ENCODE measurements at regions not wholly inside any gene's neighbourhood (a gene's known extent, or its start where the extent isn't known, plus 50 kb on each side); places are given as distances from the start of the nearest gene placed in this dataset.

DNA sequence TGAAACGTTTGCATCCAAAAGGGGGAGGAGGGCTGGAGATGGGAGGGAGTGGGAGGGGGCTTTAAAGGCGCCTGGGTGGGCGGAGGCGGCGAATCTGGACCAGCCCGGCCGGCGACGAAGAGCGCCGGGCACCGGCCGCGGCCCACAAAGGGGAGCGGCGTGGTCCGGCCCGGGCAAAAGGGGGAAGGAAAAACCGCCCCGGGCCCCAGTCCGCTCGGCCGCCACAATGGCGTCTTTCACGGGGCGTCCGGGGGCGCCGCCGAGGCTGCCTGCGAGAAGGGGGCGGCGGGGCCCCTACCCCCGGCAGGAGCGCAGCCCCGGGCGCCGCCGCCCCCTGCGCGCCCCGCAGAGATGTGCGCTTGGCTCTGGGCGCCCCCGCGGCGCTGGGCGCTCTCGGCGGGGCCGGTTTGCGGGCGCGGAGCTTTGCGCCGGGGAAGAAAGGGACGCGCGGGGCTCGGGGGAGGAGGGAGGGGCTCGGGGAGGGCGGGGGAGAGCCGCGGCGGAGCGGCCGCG, 108.1 kb upstream of the KCTD1 start:
- Mint-ChIP-seq H3K4me1 (peaks cover 5% of the 10 kb centered on the region), H3K27ac (no peak overlapping the region), H3K4me3 (no peak overlapping the region), H3K36me3 (ENCODE audit: low read depth) (peaks cover 7% of the 10 kb centered on the region), H3K9me3 (no peaks in the 10 kb centered on the region), H3K27me3 (peaks cover 55% of the 10 kb centered on the region)
- no peak for ATAC-seq (replicated peaks)

DNA sequence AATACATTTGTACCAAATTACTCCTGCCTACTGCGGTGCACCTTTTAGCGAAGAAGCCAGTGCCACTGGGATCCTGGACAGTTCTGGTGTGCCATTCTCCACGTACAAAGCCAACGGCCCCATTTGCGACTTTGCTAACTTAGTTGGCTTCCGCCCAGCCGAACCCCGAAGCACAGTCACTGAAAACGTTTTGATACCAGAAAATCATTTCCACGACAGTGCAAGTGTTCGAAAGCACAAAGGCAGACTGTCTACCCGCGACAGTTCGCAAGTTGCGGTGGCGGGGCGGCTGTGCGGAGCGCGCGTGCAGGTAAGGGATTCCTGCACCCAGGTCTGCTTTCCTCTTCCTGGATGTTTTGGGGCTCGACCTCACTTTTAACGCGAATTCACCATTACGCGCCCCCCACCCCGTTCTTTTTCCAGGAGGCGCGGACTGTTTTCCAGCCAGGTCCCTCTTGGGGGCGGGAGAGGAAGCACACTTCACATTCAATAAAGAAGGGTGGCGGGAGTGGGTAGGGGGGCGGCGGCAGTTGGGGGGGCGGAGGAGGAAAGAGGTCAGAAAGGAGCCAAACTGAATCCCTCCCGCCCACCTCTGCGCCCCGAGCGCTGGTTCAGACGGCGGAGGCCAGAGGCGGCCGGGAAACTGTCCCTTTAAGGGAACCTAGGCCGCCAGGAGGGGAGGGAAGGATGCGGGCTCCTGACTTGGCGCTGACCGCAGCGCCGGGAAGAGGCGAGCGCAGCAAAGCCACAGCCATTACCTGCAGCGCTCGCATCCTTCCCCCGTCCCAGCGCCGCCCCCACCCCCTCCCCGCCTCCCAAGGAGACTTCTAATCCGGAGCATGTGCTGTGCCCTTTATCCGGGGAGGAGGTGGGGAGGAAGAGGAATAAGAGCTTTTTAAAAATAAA, 107.4 kb upstream of the KCTD1 start:
- Mint-ChIP-seq H3K27me3 (peaks cover 60% of the 10 kb centered on the region), H3K36me3 (ENCODE audit: low read depth) (peaks cover 7% of the 10 kb centered on the region), H3K27ac (no peak overlapping the region), H3K4me3 (no peak overlapping the region), H3K9me3 (no peaks in the 10 kb centered on the region), H3K4me1 (peaks cover 5% of the 10 kb centered on the region)
- no peak for ATAC-seq (replicated peaks)

DNA sequence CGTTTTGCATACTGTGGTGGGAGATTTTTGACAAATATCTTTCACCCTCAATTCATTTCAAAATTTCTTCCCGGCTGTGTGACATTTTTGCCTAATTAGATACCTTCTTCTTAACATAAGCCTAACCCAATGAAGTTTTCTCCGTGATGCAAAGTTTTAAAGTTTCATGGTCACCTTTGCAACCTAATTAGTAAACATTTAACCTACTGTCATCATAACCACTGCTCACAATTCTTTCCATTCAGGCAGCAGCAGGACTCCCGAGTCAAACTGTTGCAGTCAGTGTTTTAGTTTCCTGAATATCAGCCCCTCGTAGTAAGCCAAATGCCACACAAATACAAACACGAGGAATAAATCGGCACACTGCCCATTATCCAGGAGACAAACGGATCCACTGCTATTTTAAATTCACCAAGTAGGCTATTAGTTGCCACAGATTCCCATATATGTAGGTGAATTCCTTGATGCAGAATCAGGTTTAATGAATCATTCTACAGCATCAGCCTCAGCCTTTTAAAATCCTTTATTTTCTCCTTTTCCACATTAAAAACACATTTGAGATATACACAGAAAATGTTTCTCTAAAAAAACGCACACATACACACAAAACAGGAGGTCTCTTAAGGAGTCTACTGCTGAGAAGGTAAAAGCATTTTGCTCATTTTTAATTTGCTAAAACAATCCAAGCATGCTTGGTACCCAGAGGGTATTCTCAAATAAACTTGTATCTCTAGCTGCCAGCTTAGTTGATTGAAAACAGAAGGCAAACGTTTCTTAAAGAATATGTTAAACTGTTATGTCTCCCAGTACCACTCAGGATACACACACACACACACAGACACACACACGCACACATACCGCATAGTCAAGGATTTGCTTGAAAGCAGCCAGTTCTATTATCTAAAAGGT, 106.5 kb upstream of the KCTD1 start:
- Mint-ChIP-seq H3K4me1 (peaks cover 5% of the 10 kb centered on the region), H3K36me3 (ENCODE audit: low read depth) (peaks cover 7% of the 10 kb centered on the region), H3K4me3 (no peak overlapping the region), H3K27me3 (peaks cover 66% of the 10 kb centered on the region), H3K27ac (no peak overlapping the region), H3K9me3 (no peaks in the 10 kb centered on the region)
- ATAC-seq (replicated peaks): no peak

DNA sequence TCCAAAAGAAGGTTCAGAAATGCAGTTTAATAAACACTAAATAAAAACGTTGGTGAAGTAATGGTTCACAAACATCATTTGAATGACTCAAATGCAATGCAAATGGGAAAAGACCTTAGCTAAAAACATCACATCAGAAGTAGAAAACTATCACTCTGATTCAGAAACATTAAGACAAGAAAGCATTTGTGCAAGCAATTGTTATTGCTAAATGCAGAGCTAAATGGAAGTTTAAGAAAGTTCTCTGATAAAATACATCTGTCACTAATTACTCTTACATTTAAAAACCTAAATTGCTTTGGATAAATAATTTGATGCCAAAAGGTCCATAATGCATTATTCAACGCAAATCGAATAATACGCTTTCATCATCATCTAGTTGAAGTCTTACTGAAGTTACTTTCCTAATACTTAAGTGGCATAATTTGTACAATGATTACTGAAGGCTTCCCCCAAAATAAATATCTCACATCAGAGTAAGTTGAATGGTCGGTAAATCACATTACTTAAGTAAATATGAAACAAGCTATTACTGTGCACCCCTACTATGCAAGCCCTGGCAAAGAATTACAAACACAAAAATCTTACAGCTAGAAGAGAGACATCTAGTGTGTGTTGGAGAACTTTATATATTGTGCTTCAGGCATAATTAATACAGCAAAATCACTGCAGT, 105.7 kb upstream of the KCTD1 start:
- H3K36me3 Mint-ChIP-seq (ENCODE audit: low read depth): peaks cover 7% of the 10 kb centered on the region
- peaks cover 5% of the 10 kb centered on the region for H3K4me1 Mint-ChIP-seq
- no peak overlapping the region for H3K4me3 Mint-ChIP-seq
- H3K27ac Mint-ChIP-seq: no peak overlapping the region
- H3K9me3 Mint-ChIP-seq: no peaks in the 10 kb centered on the region
- no peak for ATAC-seq (replicated peaks)
- peaks cover 63% of the 10 kb centered on the region for H3K27me3 Mint-ChIP-seq

DNA sequence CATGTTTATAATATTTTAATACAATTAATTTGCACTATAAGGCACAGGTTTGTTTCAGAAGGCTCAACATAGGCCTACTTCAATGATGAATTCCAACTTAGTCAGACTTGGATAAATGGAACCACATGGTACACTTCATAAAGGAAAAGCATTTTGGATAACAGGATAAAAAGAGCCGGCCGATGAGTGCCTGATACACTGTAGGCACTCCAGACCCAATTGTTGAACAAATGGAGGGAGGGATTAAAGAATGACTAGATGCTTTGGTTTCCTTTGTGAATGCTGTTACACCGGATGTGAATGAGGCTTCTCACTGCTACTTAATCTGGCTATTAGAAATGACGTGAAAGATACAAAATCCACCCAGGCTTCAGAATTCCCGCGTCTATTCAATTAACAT, 104.1 kb upstream of the KCTD1 start:
- Mint-ChIP-seq H3K4me3 (no peak overlapping the region), H3K4me1 (peaks cover 4% of the 10 kb centered on the region), H3K9me3 (no peaks in the 10 kb centered on the region), H3K27ac (no peak overlapping the region), H3K27me3 (peaks cover 48% of the 10 kb centered on the region), H3K36me3 (ENCODE audit: low read depth) (peaks cover 4% of the 10 kb centered on the region)
- ATAC-seq (replicated peaks): no peak

DNA sequence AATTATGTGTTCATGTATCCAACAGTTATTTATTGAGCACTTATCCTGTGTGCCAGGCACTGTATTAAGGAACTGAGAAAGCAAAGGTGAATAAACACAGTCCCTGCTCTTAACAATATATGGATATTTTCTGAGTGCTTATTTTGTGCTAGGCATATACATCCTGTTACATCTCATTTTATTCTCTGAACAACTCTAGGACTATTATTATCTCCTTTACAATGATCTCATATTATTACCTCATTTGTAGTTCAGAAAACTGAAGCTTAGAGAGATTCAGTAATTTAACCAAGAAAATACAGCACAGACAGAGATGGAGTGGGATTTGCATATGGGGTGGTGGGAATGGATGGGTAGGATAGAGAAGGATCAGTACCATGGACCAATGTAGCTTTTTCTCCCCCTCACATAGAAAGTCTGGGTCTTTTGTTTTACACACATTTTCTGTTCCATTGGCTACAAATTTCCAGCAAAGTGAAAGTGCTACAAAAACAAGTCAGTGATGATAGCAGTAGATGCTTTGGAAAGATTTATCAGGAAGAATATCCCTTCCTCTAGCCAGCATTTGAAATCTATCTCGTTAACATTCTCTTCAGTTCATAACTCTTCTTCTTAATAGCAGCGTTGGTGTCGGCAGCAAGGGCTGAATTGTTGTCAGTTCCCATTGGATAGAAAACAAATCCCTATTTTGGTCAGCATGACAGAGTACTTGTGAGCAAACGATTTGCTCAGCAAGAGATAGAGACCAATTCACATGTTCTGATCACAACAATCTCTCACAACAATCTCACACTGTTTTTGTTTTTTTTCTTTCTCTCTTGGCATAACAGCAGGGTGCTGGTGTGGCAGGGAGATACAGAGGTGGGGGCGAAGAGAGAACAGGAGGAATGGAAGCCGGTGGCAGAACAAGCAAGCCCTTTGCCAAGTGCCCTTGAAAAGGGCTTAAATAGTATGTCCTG, 102.2 kb upstream of the KCTD1 start:
- H3K9me3 Mint-ChIP-seq: no peaks in the 10 kb centered on the region
- ATAC-seq (replicated peaks): no peak

DNA sequence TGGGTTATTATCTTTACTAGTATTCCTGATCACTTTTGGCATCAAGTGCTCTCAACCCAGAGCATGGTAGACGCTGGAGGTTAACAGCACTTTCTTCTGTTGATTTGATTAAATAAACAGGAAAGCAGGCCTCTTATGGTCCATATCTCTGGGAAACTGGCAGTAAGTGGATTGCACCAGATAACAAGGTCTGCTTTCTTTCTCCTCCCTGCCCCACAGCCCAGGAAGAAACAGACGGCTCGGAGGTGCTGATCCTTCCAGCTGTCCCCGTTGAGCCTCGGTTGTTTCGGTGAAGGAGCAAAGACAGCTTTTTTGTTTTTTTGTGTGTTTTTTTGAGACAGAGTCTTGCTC, 100.8 kb upstream of the KCTD1 start:
- no peak for ATAC-seq (replicated peaks)
- Mint-ChIP-seq H3K9me3 (no peaks in the 10 kb centered on the region), H3K4me3 (no peak overlapping the region), H3K27me3 (peaks cover 30% of the 10 kb centered on the region), H3K4me1 (no peaks in the 10 kb centered on the region), H3K36me3 (ENCODE audit: low read depth) (no peaks in the 10 kb centered on the region), H3K27ac (no peak overlapping the region)

More for the DNA sequence above, 102.2 kb upstream of the KCTD1 start:
- Mint-ChIP-seq H3K4me1 (no peaks in the 10 kb centered on the region), H3K27ac (no peak overlapping the region), H3K4me3 (no peak overlapping the region), H3K36me3 (ENCODE audit: low read depth) (no peaks in the 10 kb centered on the region), H3K27me3 (peaks cover 43% of the 10 kb centered on the region)

DNA sequence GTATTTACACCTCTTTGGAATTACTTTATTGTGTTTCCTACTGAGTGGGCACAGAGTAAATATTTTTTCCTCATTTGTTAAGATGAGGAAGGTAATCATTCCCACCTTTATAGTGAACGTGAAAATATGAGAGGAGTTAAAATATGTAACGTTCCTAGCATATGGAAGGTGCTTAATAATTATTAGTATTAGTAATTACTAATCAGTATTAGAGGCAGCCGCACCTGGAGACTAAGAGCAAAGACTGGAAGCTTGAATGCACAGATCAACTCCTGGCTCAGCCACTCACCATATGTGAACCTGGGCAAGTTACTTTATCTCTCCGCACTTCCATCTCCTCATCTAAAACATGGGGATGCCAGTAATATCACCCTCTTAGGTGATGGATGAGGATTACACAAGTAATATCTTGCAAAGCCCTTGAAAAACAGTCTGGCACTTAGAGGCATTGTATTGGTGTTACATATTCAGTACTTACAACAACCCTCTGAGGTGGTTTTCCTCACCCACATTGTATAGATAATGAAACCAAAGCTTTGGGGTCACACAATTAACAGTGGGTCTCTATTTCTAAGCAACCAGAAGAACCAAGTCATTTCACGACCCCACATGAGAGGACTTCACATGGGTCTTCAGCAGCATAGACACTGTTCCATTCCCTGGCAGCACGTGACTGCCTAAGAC, 100.3 kb upstream of the KCTD1 start:
- no peak for ATAC-seq (replicated peaks)
- Mint-ChIP-seq H3K9me3 (no peaks in the 10 kb centered on the region), H3K4me3 (no peak overlapping the region), H3K27ac (no peak overlapping the region), H3K4me1 (no peaks in the 10 kb centered on the region), H3K27me3 (peaks cover 31% of the 10 kb centered on the region), H3K36me3 (ENCODE audit: low read depth) (no peaks in the 10 kb centered on the region)

DNA sequence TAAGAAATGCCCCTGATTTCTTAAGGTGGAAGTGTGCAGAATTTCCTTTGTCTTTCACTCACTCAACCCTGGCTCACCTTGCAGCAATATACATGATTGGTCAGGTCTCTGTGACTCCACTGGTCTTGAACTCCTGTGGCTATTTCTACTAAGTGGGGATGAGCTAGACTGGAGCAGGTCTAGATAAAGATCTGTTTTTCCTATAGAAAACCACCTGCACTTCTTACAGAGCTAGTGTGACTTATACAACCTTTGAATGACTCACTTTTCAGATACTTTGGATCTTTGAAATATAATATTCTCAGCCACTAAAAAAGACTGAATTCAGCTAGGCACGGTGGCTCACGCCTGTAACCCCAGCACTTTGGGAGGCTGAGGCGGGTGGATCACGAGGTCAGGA, 98.5 kb upstream of the KCTD1 start:
- Mint-ChIP-seq H3K4me1 (no peaks in the 10 kb centered on the region), H3K4me3 (no peak overlapping the region), H3K27me3 (peaks cover 20% of the 10 kb centered on the region), H3K27ac (no peak overlapping the region), H3K36me3 (ENCODE audit: low read depth) (no peaks in the 10 kb centered on the region), H3K9me3 (no peaks in the 10 kb centered on the region)
- no peak for ATAC-seq (replicated peaks)

DNA sequence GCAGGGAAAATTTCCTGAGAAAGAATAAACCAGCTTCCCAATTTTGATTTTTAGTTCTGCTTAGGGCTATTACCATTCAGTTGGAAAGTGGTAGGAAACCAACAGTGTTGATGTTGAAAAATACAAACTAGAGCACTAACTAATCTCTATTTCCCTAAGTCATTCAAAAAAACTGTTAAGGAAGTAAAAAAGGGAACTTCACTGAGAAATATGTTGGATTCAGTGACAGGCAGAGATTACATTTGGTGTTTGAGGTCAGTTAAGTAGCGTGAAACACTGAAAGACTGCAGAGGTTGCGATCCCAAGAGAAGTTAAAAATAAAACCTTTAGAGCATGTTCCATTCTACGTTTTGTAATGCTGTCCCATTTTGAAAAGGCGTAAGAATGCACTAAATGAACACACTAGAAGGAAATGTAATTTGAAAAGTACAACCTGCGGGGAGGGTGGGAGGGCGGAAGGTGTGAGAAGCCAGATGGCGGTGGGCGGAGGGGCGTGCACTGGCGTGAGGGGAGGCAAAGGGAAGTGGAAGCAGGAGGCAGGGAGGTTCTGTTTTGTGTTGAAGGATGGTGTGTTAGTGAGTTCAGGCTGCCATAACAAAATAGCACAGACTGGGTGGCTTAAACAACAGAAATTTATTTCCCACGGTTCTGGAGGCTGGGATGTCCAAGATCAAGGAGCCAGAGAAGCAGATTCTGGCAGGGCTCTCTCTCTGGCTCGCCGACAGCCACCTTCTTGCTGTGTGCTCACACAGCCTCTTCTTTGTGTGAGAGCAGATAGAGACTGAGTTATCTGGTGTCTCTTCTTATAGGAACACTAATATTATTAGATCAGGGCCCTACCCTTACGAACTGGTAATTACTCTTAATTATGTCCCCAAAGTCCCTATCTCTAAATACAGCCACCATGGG, 94.3 kb upstream of the KCTD1 start:
- no peaks in the 10 kb centered on the region for H3K9me3 Mint-ChIP-seq
- no peaks in the 10 kb centered on the region for H3K36me3 Mint-ChIP-seq (ENCODE audit: low read depth)

DNA sequence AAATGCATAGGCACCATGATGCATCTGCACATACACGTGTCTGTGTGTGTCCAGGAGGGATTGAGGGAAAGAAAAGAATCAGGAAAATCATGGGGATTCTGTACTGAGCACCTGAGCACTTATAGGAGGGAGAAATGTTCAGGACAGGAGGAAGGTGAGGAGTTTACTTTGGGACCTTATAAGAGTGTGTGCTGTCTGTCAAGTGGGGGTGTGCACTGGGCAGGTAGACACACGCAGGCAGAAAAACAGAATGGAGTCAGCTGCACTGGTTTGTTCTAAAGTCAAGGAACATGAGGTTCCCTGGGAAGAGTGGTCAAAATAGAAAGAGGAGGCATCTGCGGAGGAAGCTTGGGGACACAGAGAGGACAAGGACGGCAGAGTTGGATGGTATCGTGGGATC, 92.2 kb upstream of the KCTD1 start:
- no peak overlapping the region for H3K4me3 Mint-ChIP-seq
- H3K9me3 Mint-ChIP-seq: no peaks in the 10 kb centered on the region
- H3K4me1 Mint-ChIP-seq: no peaks in the 10 kb centered on the region
- peaks cover 9% of the 10 kb centered on the region for H3K27me3 Mint-ChIP-seq
- no peak for ATAC-seq (replicated peaks)
- H3K27ac Mint-ChIP-seq: no peak overlapping the region
- H3K36me3 Mint-ChIP-seq (ENCODE audit: low read depth): no peaks in the 10 kb centered on the region

More for the DNA sequence above, 94.3 kb upstream of the KCTD1 start:
- ATAC-seq (replicated peaks): no peak
- no peak overlapping the region for H3K4me3 Mint-ChIP-seq
- H3K27me3 Mint-ChIP-seq: peaks cover 9% of the 10 kb centered on the region
- no peaks in the 10 kb centered on the region for H3K4me1 Mint-ChIP-seq
- no peak overlapping the region for H3K27ac Mint-ChIP-seq

DNA sequence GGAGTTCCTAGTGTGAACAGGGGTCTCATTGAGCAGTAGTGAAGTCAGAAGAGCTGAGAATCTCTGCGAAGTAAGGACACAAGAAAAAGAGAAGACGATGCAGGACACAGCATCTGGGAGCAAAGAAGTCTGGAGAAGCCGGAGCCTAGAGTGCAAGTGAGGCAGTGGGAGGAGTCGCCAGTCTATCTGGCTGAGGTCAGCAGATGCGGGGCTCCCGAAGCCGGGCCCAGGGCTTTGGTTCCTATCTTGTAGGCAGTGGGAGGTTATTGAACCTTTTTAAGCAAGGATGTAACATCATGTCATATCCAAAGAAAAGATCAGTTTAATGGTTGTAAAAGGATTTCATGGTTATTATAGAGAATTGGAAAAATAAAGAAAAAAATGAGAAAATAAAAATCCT, 90.8 kb upstream of the KCTD1 start:
- Mint-ChIP-seq H3K9me3 (no peaks in the 10 kb centered on the region), H3K4me3 (no peak overlapping the region), H3K36me3 (ENCODE audit: low read depth) (no peaks in the 10 kb centered on the region), H3K27ac (no peak overlapping the region), H3K27me3 (peaks cover 10% of the 10 kb centered on the region), H3K4me1 (no peaks in the 10 kb centered on the region)
- no peak for ATAC-seq (replicated peaks)

Measured in activated T-helper 17 cell treated with anti-CD3 and anti-CD28 coated beads, Interleukin-2, amount 50 U/mL, for 72 hours (primary cell).